ENCODE measurements at regions not wholly inside any gene's neighbourhood (a gene's known extent, or its start where the extent isn't known, plus 50 kb on each side); places are given as distances from the start of the nearest gene placed in this dataset.

DNA sequence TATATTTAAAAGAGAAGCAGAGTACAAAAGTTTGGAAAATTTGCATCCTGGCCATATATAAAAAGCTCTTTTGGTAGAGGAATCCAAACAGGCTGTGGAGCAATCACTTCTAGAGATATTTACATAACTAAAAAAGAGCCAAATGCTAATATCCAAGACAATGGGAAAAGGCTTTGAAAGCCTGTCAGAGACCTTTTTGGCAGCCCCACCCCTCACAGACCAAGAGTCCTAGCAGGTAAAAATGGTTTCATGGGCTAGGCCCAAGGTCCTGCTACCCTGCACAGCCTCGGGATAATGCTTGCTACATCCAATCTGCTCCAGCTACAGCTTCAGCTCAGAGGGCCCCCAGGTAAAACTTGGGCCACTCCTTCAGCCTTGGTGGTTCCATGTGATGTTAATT, 430.2 kb upstream of the KCND2 start:
- TF ChIP-seq, protein P1, sequence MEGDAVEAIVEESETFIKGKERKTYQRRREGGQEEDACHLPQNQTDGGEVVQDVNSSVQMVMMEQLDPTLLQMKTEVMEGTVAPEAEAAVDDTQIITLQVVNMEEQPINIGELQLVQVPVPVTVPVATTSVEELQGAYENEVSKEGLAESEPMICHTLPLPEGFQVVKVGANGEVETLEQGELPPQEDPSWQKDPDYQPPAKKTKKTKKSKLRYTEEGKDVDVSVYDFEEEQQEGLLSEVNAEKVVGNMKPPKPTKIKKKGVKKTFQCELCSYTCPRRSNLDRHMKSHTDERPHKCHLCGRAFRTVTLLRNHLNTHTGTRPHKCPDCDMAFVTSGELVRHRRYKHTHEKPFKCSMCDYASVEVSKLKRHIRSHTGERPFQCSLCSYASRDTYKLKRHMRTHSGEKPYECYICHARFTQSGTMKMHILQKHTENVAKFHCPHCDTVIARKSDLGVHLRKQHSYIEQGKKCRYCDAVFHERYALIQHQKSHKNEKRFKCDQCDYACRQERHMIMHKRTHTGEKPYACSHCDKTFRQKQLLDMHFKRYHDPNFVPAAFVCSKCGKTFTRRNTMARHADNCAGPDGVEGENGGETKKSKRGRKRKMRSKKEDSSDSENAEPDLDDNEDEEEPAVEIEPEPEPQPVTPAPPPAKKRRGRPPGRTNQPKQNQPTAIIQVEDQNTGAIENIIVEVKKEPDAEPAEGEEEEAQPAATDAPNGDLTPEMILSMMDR (IDR thresholded peaks at IDR 0.05), result no peak
- TF ChIP-seq POLR2A (IDR thresholded peaks at IDR 0.05), result no peak

All from breast epithelium (tissue), 3 donors.